GM20431 (cell line): ENCODE measurements at regions not wholly inside any gene's neighbourhood (a gene's known extent, or its start where the extent isn't known, plus 50 kb on each side); places are given as distances from the start of the nearest gene placed in this dataset.

Experiments used
- in situ Hi-C: fragments of 300-500 bp; cut with MseI, MboI; formaldehyde crosslinking; loops from one replicate; pipeline ENCODE4 v1.15.0; 2020; ENCODE audit warnings: low sequenced_read_pairs; ENCODE audit not compliant: unreplicated experiment

GRCh38 chr6:128686084-128686483 lies 165.7 kb upstream of the PTPRK start:
- in situ Hi-C loops = no loop called here

DNA sequence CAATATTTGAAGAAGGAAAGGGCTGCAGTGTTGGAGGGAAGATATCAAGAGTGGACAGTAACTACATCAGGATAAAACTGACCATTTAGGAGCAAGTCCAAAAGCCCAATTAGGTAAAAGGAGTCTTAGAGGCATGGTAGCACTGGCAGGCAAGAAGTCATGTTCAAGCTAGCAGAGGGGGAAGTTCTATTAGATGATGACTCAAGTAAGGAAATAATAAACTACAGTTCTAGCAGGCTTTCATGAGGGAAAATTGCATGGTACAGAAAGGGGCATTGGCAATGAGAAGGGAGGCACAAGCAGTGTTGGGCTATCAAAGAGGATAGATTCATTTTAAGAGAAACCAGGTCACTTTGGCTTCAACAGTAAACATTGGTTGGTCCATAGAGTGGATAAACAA lies 156.1 kb upstream of the PTPRK start:
- in situ Hi-C loops = no loop called here

- in situ Hi-C loops = no loop called here
Measured at GRCh38 chr6:128672023-128672422, 151.6 kb upstream of the PTPRK start.

GRCh38 chr6:128667339-128667858 lies 147.0 kb upstream of the PTPRK start:
- in situ Hi-C loops = no loop called here

- in situ Hi-C loops = no loop called here
Measured at GRCh38 chr6:128666405-128666804, 146.0 kb upstream of the PTPRK start.

- in situ Hi-C loops = no loop called here
Measured at GRCh38 chr6:128663238-128663637, 142.8 kb upstream of the PTPRK start.

DNA sequence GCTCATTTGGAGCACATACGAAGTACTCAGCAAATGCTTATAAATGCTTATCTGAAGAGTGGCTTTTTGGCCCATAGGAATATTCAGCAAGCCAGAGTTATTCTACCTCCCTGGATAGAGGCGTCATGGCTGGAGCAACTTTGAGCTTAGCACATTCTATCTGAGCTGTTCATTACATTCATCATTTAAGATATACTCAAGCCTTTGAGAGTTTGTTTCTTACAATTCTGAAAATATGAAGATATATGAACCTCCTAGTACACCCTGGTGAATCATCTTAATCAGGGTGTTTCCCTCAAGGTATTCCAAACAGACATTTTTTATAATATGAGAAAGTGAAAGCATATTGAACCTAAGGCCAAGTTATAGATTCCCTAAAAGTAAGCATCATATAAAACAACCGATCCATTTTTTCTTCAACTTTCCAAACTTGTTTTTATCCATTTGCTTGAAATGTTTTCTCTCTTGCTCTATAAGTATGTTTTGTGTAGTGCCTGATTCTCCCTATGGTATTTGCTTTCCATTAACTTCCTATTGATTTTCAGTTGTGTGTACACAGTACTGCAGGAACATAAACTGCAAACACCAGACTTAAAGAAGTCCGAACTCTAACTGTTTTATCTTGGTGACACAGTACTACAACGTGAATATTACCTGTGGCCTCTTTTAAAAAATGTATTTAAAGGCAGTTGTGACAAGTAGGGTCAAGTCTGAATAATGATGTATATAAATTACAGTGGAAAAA lies 139.7 kb upstream of the PTPRK start:
- in situ Hi-C loops = no loop called here

DNA sequence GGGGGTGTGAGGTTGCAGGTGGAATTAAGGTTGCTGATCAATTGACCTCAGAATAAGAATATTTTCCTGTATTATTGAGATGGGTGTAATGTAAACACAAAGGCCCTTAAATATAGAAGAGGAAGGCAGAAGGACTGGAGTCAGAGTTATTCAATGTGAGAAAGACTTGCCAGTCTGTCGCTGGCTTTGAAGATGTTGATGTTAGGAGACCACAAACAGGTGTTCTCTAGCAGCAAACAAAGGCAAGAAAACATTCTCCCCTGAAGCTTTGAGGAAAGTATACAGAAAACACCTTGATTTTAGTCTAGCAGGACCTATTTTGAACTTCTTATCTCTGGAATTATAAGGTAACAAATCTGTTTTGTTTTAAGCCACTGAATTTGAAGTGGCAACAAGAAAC lies 138.9 kb upstream of the PTPRK start:
- in situ Hi-C loops = no loop called here

DNA sequence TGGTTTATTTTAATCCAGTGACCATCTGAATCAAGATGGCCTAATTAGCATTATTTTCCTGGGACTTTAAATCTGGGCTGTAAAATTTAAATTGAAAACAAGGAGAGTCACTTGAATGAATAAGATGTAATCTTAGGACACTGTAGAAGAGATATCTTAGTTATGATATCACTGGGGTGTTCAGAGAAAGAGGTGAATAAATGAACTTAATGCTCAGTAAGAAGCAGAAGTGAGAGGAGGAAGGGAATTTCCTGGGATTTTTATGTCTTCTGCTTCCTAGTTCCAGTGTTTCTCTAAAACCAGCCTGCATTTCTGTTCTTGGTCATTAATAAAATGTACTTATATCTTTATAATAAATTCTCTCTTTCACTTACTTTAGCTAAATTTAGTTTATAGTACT lies 136.8 kb upstream of the PTPRK start:
- in situ Hi-C loops = no loop called here

DNA sequence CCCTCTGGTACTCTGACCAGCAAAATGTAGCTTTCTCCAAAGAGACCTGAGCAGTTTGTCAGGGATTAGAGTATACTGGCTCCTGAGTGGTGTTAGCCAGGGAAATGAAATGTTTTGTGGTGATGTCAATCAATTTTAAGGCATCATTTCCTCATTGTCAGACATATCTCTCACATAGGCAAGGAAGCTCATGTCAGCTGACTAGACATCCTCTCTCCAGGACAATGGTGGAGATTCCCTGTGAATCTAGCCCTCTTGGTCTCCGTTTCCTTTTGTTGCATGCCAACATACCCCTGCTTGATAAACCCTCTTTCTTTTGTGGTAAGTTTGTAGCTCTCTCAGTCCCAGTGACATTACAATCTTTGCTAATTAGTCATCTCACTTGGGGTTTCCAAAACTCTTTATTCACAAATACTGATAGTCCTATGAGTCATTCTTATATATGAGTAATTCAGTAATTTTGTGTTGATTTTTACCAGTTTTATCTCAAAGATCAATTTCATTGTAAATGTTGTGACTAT lies 135.6 kb upstream of the PTPRK start:
- in situ Hi-C loops = no loop called here

GRCh38 chr6:128648022-128648598 lies 127.7 kb upstream of the PTPRK start:
- in situ Hi-C loops = no loop called here

- in situ Hi-C loops = no loop called here
Measured at GRCh38 chr6:128642132-128642531, 121.7 kb upstream of the PTPRK start.

DNA sequence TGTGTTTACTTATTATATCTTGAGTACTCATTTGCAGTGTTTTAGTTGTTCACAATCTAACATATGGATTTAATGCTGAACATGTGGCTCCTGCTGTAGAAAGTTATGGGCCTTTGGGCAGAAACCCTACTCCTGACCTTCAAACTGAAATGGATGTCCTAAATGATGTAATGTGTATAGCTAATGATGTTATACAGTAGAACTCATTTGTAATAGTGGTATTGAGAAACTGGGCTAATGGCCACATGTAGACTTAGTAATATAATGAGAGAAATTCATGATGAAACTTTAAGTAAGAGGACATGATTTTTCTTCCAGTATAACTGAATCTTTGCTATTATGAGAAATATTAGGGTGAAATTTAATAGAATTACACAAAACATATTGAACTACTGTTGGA lies 121.3 kb upstream of the PTPRK start:
- in situ Hi-C loops = no loop called here

DNA sequence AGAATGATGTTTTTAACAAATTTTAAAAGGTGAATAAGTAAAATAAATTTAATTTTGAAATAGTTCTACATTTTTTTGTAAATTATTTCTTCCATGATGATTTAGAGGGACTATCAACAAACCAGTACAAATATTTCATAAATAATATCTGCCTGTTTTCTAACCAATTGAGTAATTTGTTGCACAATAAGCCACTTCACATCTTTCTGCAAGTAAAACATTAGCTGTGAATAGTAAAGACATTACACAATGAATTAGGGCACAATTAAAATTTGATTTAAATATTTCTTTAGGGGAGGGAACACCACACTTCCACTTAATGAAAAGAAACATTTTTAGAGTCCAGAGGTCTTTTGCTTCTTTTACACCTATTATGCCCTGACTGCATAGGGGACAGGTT lies 118.4 kb upstream of the PTPRK start:
- in situ Hi-C loops = no loop called here

GRCh38 chr6:128635219-128635618 lies 114.8 kb upstream of the PTPRK start:
- in situ Hi-C loops = no loop called here

- in situ Hi-C loops = no loop called here
Measured at GRCh38 chr6:128632131-128632530, 111.7 kb upstream of the PTPRK start.

- in situ Hi-C loops = no loop called here
Measured at GRCh38 chr6:128631031-128631430, 110.6 kb upstream of the PTPRK start.

- in situ Hi-C loops = no loop called here
Measured at GRCh38 chr6:128630213-128630612, 109.8 kb upstream of the PTPRK start.

DNA sequence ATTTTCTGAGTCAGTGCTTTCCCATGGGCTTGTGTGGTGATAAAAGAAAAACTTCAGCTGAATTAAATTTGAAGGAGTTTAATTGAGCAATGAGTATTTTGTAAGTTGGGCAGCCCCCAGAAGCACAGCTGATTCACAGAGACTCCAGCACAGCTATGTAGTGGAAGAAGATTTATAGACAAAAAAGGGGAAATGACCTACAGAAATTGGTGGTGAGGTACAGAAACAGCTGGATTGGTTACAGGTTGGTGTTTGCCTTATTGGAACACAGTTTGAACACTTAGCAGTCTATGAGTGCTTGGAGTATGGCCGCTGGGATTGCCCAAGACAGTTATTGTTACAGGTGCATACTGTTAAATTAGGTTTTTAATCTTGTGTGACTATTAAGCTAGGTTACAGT lies 96.9 kb upstream of the PTPRK start:
- in situ Hi-C loops = no loop called here

DNA sequence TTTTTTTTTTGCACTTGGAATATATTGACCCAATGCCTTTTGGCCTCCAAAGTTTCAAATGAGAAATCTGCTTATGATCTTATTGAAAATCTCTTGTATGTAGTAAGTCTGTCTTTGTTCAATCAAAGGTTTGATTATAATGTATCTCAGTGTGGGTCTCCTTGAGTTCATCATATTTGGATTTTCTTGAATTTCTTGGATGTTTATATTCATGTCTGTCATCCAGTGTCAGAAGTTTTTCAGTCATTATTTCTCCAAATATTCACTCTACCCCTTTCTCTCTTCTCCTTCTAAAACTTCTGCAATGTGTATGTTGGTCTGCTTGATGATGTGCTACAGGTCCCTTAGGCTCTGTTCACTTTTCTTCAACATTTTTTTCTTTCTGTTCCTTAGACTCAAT lies 95.9 kb upstream of the PTPRK start:
- in situ Hi-C loops = no loop called here

- in situ Hi-C loops = no loop called here
Measured at GRCh38 chr6:128606611-128607010, 86.2 kb upstream of the PTPRK start.

DNA sequence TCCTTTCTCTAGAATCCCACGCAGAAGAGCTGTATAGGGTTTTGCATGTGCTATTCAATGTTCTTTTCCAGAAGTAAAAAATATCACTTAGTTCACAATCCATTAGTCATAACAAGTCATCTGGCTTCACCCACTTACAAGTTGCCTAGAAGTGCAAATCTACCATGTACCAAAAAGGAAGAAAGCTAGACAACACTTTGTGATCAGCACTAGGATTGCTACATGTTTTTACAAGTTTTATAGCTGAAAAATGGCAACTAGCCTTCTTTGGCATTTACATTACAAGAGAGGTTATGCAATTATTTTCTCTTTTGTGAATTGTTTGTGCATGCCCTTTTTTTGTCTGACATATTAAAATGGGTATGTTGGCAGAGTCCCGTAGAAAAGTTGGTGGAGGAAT lies 85.6 kb upstream of the PTPRK start:
- in situ Hi-C loops = no loop called here
